K562 (cell line): ENCODE measurements at regions not wholly inside any gene's neighbourhood (a gene's known extent, or its start where the extent isn't known, plus 50 kb on each side); places are given as distances from the start of the nearest gene placed in this dataset.

Source experiments
- ATAC-seq: fragments of 200-7000 bp; cut with Tn5 transposase; 3 replicates; pipeline ENCODE4 v1.9.1; 2020; ENCODE audit warnings: moderate library complexity
- BruUV-seq: library from RNA; stranded (reverse); fragments of 400-500 nt; replicated peaks from 2 replicates; lab custom pipeline; 2021; lab: Mats Ljungman, UMichigan
- CTCF ChIA-PET: fragments of 300-600 bp; formaldehyde crosslinking; extraction: SDS; loops from one replicate; lab custom pipeline; 2021; ENCODE audit warnings: low intra/inter-chr PET ratio; lab: Yijun Ruan, JAX
- POLR2A ChIA-PET: fragments of 300-600, 350-650 bp; sonication (Branson Sonifier 250); formaldehyde crosslinking; extraction: SDS; loops from one replicate; lab custom pipeline; 2021; ENCODE audit warnings: antibody characterized with exemption, inconsistent platforms; lab: Yijun Ruan, JAX
- DNase-seq, 4 experiments: peaks; one replicate each; pipeline versions ENCODE4 v3.0.0 to v3.0.0-alpha.2; 2011 to 2018; ENCODE audit warnings: low spot score in 3 of 4, mixed read lengths in 3 of 4; ENCODE audit errors: extremely low read depth in 1 of 4
- FAIRE-seq: peaks from 2 replicates; lab custom pipeline; 2011; peaks lifted over from hg19 to GRCh38; lab: Jason Lieb, UNC
- H2AFZ ChIP-seq: 2 replicates; pipeline ENCODE4 v1.6.0; 2011; ENCODE audit warnings: low read depth, low read length, control low read depth, inconsistent platforms
- H3K27ac ChIP-seq: fragments of 200-600 bp; 3 replicates; pipeline ENCODE4 v1.8.0; 2011; ENCODE audit warnings: low read depth, mild to moderate bottlenecking, control low read depth, inconsistent platforms, low read length, moderate library complexity, mixed read lengths; ENCODE audit errors: extremely low read depth
- H3K27me3 ChIP-seq, 2 experiments: fragments of 300-600 bp in 1 of 2; 2 replicates in 1 of 2; 3 replicates in 1 of 2; pipeline versions ENCODE4 v1.6.0 to v1.8.0; 2011; ENCODE audit warnings: inconsistent platforms in 2 of 2, low read length in 2 of 2, mild to moderate bottlenecking in 1 of 2, mixed read lengths in 1 of 2, moderate library complexity in 1 of 2; ENCODE audit not compliant: control insufficient read depth in 2 of 2, insufficient read depth in 2 of 2
- H3K36me3 ChIP-seq: fragments of 300-600 bp; 3 replicates; pipeline ENCODE4 v1.8.0; 2011; ENCODE audit warnings: mild to moderate bottlenecking, low read length, inconsistent platforms; ENCODE audit not compliant: control insufficient read depth, insufficient read depth
- H3K4me1 ChIP-seq, 2 experiments: fragments of 200-600 bp in 1 of 2; replicated peaks in 1 of 2; 2 replicates in 1 of 2; 3 replicates in 1 of 2; pipeline versions ENCODE4 v1.5.1 to v1.8.0; 2011; ENCODE audit warnings: inconsistent platforms in 2 of 2, low read length in 2 of 2, mild to moderate bottlenecking in 1 of 2, mixed read lengths in 1 of 2, moderate library complexity in 1 of 2; ENCODE audit not compliant: control insufficient read depth in 2 of 2, insufficient read depth in 2 of 2
- H3K4me2 ChIP-seq: 2 replicates; pipeline ENCODE4 v1.6.1; 2011; ENCODE audit warnings: low read length, control low read depth, inconsistent platforms, mixed read lengths; ENCODE audit not compliant: insufficient read depth
- H3K4me3 ChIP-seq: fragments of 200-600 bp; sonication (generic), shearing (Covaris generic); 2 replicates; pipeline ENCODE4 v1.5.1; 2016; ENCODE audit warnings: control low read depth, inconsistent platforms
- H3K79me2 ChIP-seq: fragments of 200-600 bp; 3 replicates; pipeline ENCODE4 v1.8.0; 2011; ENCODE audit warnings: low read length, inconsistent platforms; ENCODE audit not compliant: control insufficient read depth, insufficient read depth
- H3K9ac ChIP-seq, 2 experiments: 2 replicates each; pipeline versions ENCODE4 v1.6.0 to v1.6.1; 2011; ENCODE audit warnings: low read depth in 2 of 2, low read length in 2 of 2, control low read depth in 1 of 2, inconsistent platforms in 1 of 2, mild to moderate bottlenecking in 1 of 2, mixed read lengths in 1 of 2; ENCODE audit not compliant: insufficient read depth in 1 of 2
- H3K9me1 ChIP-seq: one replicate; pipeline ENCODE4 v1.6.0; 2011; ENCODE audit warnings: inconsistent platforms, mild to moderate bottlenecking, low read length, moderate library complexity; ENCODE audit not compliant: control insufficient read depth, insufficient read depth
- H3K9me3 ChIP-seq: replicated peaks from 2 replicates; pipeline ENCODE4 v1.5.1; 2011; ENCODE audit warnings: low read depth, low read length, inconsistent platforms; ENCODE audit not compliant: control insufficient read depth, insufficient read depth
- H4K20me1 ChIP-seq: replicated peaks from 2 replicates; pipeline ENCODE4 v1.6.1; 2011; ENCODE audit warnings: low read length, inconsistent platforms, mixed read lengths; ENCODE audit not compliant: control insufficient read depth, insufficient read depth
- ASH1L ChIP-seq: fragments of 450-650 bp; IDR thresholded peaks from 2 replicates; pipeline ENCODE4 v1.6.1; 2018; ENCODE audit warnings: borderline replicate concordance, mild to moderate bottlenecking, low read depth; ENCODE audit not compliant: partially characterized antibody
- BCOR ChIP-seq: fragments of 450-650 bp; IDR thresholded peaks from 2 replicates; pipeline ENCODE4 v1.6.1; 2016
- E2F3 ChIP-seq: fragments of 250-450 bp; sonication (Bioruptor Pico); IDR thresholded peaks from 2 replicates; pipeline ENCODE4 v1.4.0; 2020; ENCODE audit warnings: mild to moderate bottlenecking
- FOXJ2 ChIP-seq: fragments of 200-800 bp; sonication (Bioruptor generic); IDR thresholded peaks from 2 replicates; pipeline ENCODE4 v1.6.1; 2016; ENCODE audit warnings: missing genetic modification characterization, missing compliant biosample characterization
- GABPB1 ChIP-seq: sonication (generic); formaldehyde crosslinking; IDR thresholded peaks from 2 replicates; pipeline ENCODE4 v1.8.0; 2022; ENCODE audit warnings: mild to moderate bottlenecking, missing genetic modification reagents
- KDM1A ChIP-seq, 2 experiments: fragments of 450-650 bp; IDR thresholded peaks; 2 replicates each; pipeline ENCODE4 v1.6.1; 2016; ENCODE audit warnings: mild to moderate bottlenecking in 2 of 2
- KHSRP ChIP-seq: fragments of 450-650 bp; IDR thresholded peaks from 2 replicates; pipeline ENCODE4 v1.6.1; 2017
- LARP7 ChIP-seq: fragments of 450-650 bp; IDR thresholded peaks from 2 replicates; pipeline ENCODE4 v1.6.1; 2016
- NR2C1 ChIP-seq, 2 experiments: fragments of 450-650 bp; IDR thresholded peaks; 2 replicates each; pipeline ENCODE4 v1.6.1; 2017; ENCODE audit warnings: mild to moderate bottlenecking in 2 of 2, antibody characterized with exemption in 1 of 2, inconsistent platforms in 1 of 2, missing compliant biosample characterization in 1 of 2, missing genetic modification characterization in 1 of 2
- RBM25 ChIP-seq: fragments of 200-400 bp; formaldehyde crosslinking; IDR thresholded peaks from 2 replicates; pipeline ENCODE4 v1.6.1; 2018; ENCODE audit warnings: low read length, low read depth, moderate library complexity; ENCODE audit not compliant: severe bottlenecking
- RCOR1 ChIP-seq, 2 experiments: IDR thresholded peaks; 2 replicates each; pipeline ENCODE4 v1.6.1; 2012; ENCODE audit warnings: low read depth in 2 of 2, low read length in 2 of 2, borderline replicate concordance in 1 of 2, improper control_type of control experiment in 1 of 2
- ZBTB12 ChIP-seq: fragments of 250-450 bp; sonication (Bioruptor Pico); IDR thresholded peaks from 2 replicates; pipeline ENCODE4 v1.4.0; 2020
- ZFP36 ChIP-seq: fragments of 150-350 bp; IDR thresholded peaks from 2 replicates; pipeline ENCODE4 v1.6.1; 2018; ENCODE audit warnings: low read length, low read depth; ENCODE audit not compliant: partially characterized antibody
- ZNF184 ChIP-seq: sonication (generic); formaldehyde crosslinking; IDR thresholded peaks from 2 replicates; pipeline ENCODE4 v1.5.0; 2020; ENCODE audit warnings: missing genetic modification reagents
- ZNF511 ChIP-seq: sonication (generic); formaldehyde crosslinking; IDR thresholded peaks from 2 replicates; pipeline ENCODE4 v1.8.0; 2022; ENCODE audit warnings: mild to moderate bottlenecking, missing genetic modification reagents
- ZNF589 ChIP-seq: fragments of 200-800 bp; sonication (Bioruptor generic); IDR thresholded peaks from 2 replicates; pipeline ENCODE4 v1.6.1; 2016; ENCODE audit warnings: low read depth, missing genetic modification characterization, missing compliant biosample characterization
- ZNF699 ChIP-seq: fragments of 250-450 bp; sonication (Bioruptor Pico); IDR thresholded peaks from 2 replicates; pipeline ENCODE4 v1.8.0; 2021; ENCODE audit warnings: mild to moderate bottlenecking, moderate library complexity; ENCODE audit not compliant: insufficient replicate concordance
- WGBS: fragments of 100-300 bp; shearing (Covaris generic); methylation state at CpG from one replicate; pipeline ENCODE4 v1.1.6; 2016; ENCODE audit warnings: low coverage, mixed read lengths; ENCODE audit not compliant: insufficient coverage; ENCODE audit errors: missing lambda C conversion rate; 5-methylcytosine and 5-hydroxymethylcytosine counted together
- in situ Hi-C: fragments of 300-500 bp; cut with MboI; formaldehyde crosslinking; loops from 4 replicates; pipeline ENCODE4 v1.15.0; 2018; ENCODE audit warnings: inconsistent platforms, mixed read lengths
- intact Hi-C: fragments of 100-400 bp; cut with micrococcal nuclease; formaldehyde crosslinking; loops from 2 replicates; pipeline ENCODE4 v1.14.2; 2022

- BruUV-seq = no TSS peak
- no peak for TF ChIP-seq LARP7
- TF ChIP-seq ASH1L = no peak
- no peak for TF ChIP-seq ZNF589 (CRISPR knock-in tag)
- TF ChIP-seq RBM25 = no peak
- 79% methylated on average over 26 of the region's 29 CpGs for WGBS
Observed at GRCh38 chr9:129421371-129421770, 199.5 kb downstream of the C9orf50 start.

GRCh38 chr9:129420721-129421120 is 200.2 kb downstream of the C9orf50 start:
- H3K4me1 ChIP-seq = peaks cover 15 to 34% of the 10 kb centered on the region in 2 experiments
- no peaks in the 10 kb centered on the region for H3K9me3 ChIP-seq
- CTCF ChIA-PET = no interaction called here
- no peak overlapping the region for H3K4me2 ChIP-seq
- intact Hi-C loops (no loop called here), in situ Hi-C loops (no loop called here)
- DNase-seq = no peak
- FAIRE-seq = no peak
- H3K4me3 ChIP-seq = no peak overlapping the region
- no peaks in the 10 kb centered on the region for H3K36me3 ChIP-seq
- H3K9me1 ChIP-seq = no peaks in the 10 kb centered on the region
- H3K79me2 ChIP-seq = no peaks in the 10 kb centered on the region
- TF ChIP-seq BCOR (peak; percentile 67; the same call in 1 of the 2 replicates), ZFP36 (peak; percentile 77), RCOR1 (IDR thresholded peaks at IDR 0.05; ENCODE audit: borderline replicate concordance in 1 of 2, low read depth in 2 of 2, low read length in 2 of 2) (peak in 1 of 2 experiments; percentile 52; a peak in 2 of 4 replicates), ZNF511 (CRISPR knock-in tag) (no peak), E2F3 (CRISPR knock-in tag) (no peak), KDM1A (IDR thresholded peaks at IDR 0.05) (peak; percentile 36 to 47; a peak in 1 of 4 replicates), ZBTB12 (no peak), KHSRP (no peak), ZNF699 (CRISPR knock-in tag) (no peak), ZNF184 (CRISPR knock-in tag) (no peak), RBM25 (peak; percentile 69), GABPB1 (CRISPR knock-in tag) (no peak), NR2C1 (IDR thresholded peaks at IDR 0.05) (no peak), NR2C1 (tag; IDR thresholded peaks at IDR 0.05) (no peak), FOXJ2 (tag) (no peak)
- BruUV-seq = no TSS peak
- no peaks in the 10 kb centered on the region for H4K20me1 ChIP-seq
- no peaks in the 10 kb centered on the region for H3K27me3 ChIP-seq
- no peak overlapping the region for H2AFZ ChIP-seq
- no peak for ATAC-seq
- POLR2A ChIA-PET = no interaction called here
- WGBS = 69% methylated on average over 7 of the region's 10 CpGs
- H3K27ac ChIP-seq = no peak overlapping the region
- no peak overlapping the region for H3K9ac ChIP-seq

More at GRCh38 chr9:129421371-129421770, 199.5 kb downstream of the C9orf50 start:
- FAIRE-seq (no peak), DNase-seq (no peak), ATAC-seq (no peak)
- Histone ChIP-seq H3K9me1 (no peaks in the 10 kb centered on the region), H4K20me1 (no peaks in the 10 kb centered on the region), H3K27me3 (no peaks in the 10 kb centered on the region), H3K4me1 (peaks cover 9 to 28% of the 10 kb centered on the region in 2 experiments), H2AFZ (no peak overlapping the region), H3K9ac (peak overlapping the region in 1 of 2 experiments; percentile 26; a peak in 1 of 4 replicates), H3K4me3 (no peak overlapping the region), H3K4me2 (no peak overlapping the region), H3K79me2 (no peaks in the 10 kb centered on the region), H3K36me3 (no peaks in the 10 kb centered on the region), H3K27ac (no peak overlapping the region), H3K9me3 (no peaks in the 10 kb centered on the region)
- intact Hi-C loops = no loop called here
- CTCF ChIA-PET = no interaction called here
- in situ Hi-C loops = no loop called here
- POLR2A ChIA-PET = no interaction called here
